ENCODE measurements at regions not wholly inside any gene's neighbourhood (a gene's known extent, or its start where the extent isn't known, plus 50 kb on each side); places are given as distances from the start of the nearest gene placed in this dataset.

DNA sequence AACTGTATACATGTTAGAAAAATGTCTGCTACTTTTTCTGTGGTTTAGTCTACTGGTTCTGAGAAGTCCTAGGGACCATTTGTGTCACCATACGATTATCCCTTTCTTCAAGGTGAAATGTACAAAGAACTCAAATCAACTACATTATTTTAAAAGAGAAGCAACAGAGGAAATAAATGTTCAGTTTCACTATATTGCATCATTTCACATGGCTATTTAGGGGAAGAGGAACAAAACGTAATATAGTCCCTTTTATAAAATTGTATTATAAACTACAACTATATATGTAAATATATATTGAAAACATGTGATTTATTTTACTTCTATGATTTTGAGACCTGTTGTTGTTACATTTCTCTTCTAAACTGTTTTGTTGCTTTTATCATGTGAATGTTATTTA, 1308.0 kb downstream of the EPHA7 start (continued):
- no peak for TF ChIP-seq CREB1 (IDR thresholded peaks at IDR 0.05)

DNA sequence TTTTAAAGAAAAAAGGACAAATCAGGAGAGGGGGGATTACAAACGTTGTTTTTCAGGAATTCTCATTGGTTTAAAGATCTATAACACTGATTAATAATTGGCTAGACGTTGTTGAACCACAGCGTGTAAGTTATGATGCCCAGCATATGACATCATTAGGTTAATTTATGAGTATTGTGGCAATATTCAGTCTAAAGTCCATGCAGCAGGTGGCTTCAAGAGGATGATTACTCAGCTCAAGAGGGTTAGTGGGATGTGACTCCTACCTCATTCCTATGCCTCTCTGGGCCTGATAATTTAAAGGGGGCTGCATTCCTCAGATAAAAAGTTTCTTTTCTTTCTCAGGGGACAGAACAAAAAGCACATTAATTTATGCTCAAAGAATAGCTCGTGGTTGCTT, 1309.0 kb downstream of the EPHA7 start:
- no peak for DNase-seq (ENCODE audit: low read depth in 1 of 2, low spot score in 2 of 2)
- Histone ChIP-seq H3K36me3 (ENCODE audit: control insufficient read depth in 2 of 4, insufficient read depth in 4 of 4, low read length in 3 of 4) (no peaks in the 10 kb centered on the region), H3K4me2 (ENCODE audit: insufficient read depth in 1 of 2, low read depth in 2 of 2, low read length in 2 of 2) (no peak overlapping the region), H3K56ac (replicated peaks; ENCODE audit: insufficient read length, low read depth, low read length) (no peak overlapping the region), H3K27me3 (replicated peaks in 1 of 4; ENCODE audit: control insufficient read depth in 3 of 4, extremely low read depth in 1 of 4, insufficient read depth in 3 of 4, low read length in 3 of 4) (no peaks in the 10 kb centered on the region), H3K79me1 (ENCODE audit: low read depth, low read length) (no peaks in the 10 kb centered on the region), H2BK12ac (ENCODE audit: low read depth, low read length) (no peak overlapping the region), H2AK5ac (ENCODE audit: low read depth, low read length) (no peak overlapping the region), H3K4me3 (ENCODE audit: extremely low read depth in 1 of 4, insufficient read depth in 2 of 4, low read depth in 3 of 4, low read length in 4 of 4) (no peak overlapping the region), H2BK20ac (ENCODE audit: low read length) (no peak overlapping the region), H3K79me2 (ENCODE audit: control insufficient read depth in 1 of 2, insufficient read depth in 2 of 2, low read length in 2 of 2) (no peaks in the 10 kb centered on the region), H3K9ac (replicated peaks in 1 of 4; ENCODE audit: extremely low read depth in 1 of 4, low read depth in 3 of 4, low read length in 3 of 4) (no peak overlapping the region), H4K5ac (ENCODE audit: insufficient read length, low read depth, low read length) (no peak overlapping the region), H2AFZ (ENCODE audit: low read length) (no peak overlapping the region), H3K14ac (ENCODE audit: insufficient read length) (no peak overlapping the region), H3K27ac (ENCODE audit: low read depth, low read length) (no peak overlapping the region), H3K4me1 (replicated peaks in 1 of 4; ENCODE audit: control insufficient read depth in 3 of 4, insufficient read depth in 4 of 4, low read length in 3 of 4) (no peaks in the 10 kb centered on the region), H3K9me3 (ENCODE audit: insufficient read depth in 2 of 2, low read depth in 1 of 2, low read length in 1 of 2) (no peaks in the 10 kb centered on the region), H3K23me2 (ENCODE audit: low read depth, low read length) (no peaks in the 10 kb centered on the region), H2BK5ac (ENCODE audit: low read depth, low read length) (no peak overlapping the region), H3K4ac (replicated peaks; ENCODE audit: insufficient read length, low read depth, low read length) (no peak overlapping the region), H3K18ac (ENCODE audit: extremely low read depth, low read length) (no peak overlapping the region), H2BK15ac (ENCODE audit: low read length) (no peak overlapping the region), H2BK120ac (replicated peaks; ENCODE audit: low read depth, low read length) (no peak overlapping the region), H4K8ac (ENCODE audit: extremely low read depth, insufficient read depth, low read length) (no peak overlapping the region), H3K23ac (ENCODE audit: insufficient read length) (no peak overlapping the region), H4K20me1 (replicated peaks in 1 of 2; ENCODE audit: control insufficient read depth in 1 of 2, insufficient read depth in 2 of 2, low read length in 2 of 2) (no peaks in the 10 kb centered on the region), H4K91ac (replicated peaks; ENCODE audit: insufficient read length, low read length) (no peak overlapping the region)
- no peak for FAIRE-seq
- ChIA-PET POLR2A (ENCODE audit: partially characterized antibody) (no interaction called here), CTCF (ENCODE audit: partially characterized antibody) (interaction anchor here (0.7 to 2.0 kb wide), 5 partner anchors 12 to 834 kb away, joined by 3 to 10 read pairs (median 4); no protein-coding TSS in a partner anchor)
- TF ChIP-seq PHF8 (conservative IDR thresholded peaks at IDR 0.05; ENCODE audit: low read depth, low read length) (no peak), HDAC2 (IDR thresholded peaks at IDR 0.05; ENCODE audit: borderline replicate concordance in 1 of 2, low read depth in 2 of 2, low read length in 2 of 2) (no peak)
- 94% methylated on average over 4 of the region's 4 CpGs; no CpG with 5 or more reads in 1 of the 2 experiments for WGBS, 2 experiments (ENCODE audit: extremely low coverage in 1 of 2, insufficient coverage in 1 of 2, insufficient read length in 1 of 2, insufficient replicate concordance in 2 of 2, low coverage in 1 of 2, low lambda C conversion rate in 2 of 2, missing lambda C conversion rate in 1 of 2)

All from H1 (cell line).